K562 (cell line): ENCODE measurements at regions not wholly inside any gene's neighbourhood (a gene's known extent, or its start where the extent isn't known, plus 50 kb on each side); places are given as distances from the start of the nearest gene placed in this dataset.

Experiments used
- ATAC-seq: fragments of 200-7000 bp; cut with Tn5 transposase; 3 replicates; pipeline ENCODE4 v1.9.1; 2020; ENCODE audit warnings: moderate library complexity
- BruUV-seq: library from RNA; stranded (reverse); fragments of 400-500 nt; replicated peaks from 2 replicates; lab custom pipeline; 2021; lab: Mats Ljungman, UMichigan
- CTCF ChIA-PET: fragments of 300-600 bp; formaldehyde crosslinking; extraction: SDS; loops from one replicate; lab custom pipeline; 2021; ENCODE audit warnings: low intra/inter-chr PET ratio; lab: Yijun Ruan, JAX
- POLR2A ChIA-PET: fragments of 300-600, 350-650 bp; sonication (Branson Sonifier 250); formaldehyde crosslinking; extraction: SDS; loops from one replicate; lab custom pipeline; 2021; ENCODE audit warnings: antibody characterized with exemption, inconsistent platforms; lab: Yijun Ruan, JAX
- DNase-seq, 4 experiments: peaks; one replicate each; pipeline versions ENCODE4 v3.0.0 to v3.0.0-alpha.2; 2011 to 2018; ENCODE audit warnings: low spot score in 3 of 4, mixed read lengths in 3 of 4; ENCODE audit errors: extremely low read depth in 1 of 4
- FAIRE-seq: peaks from 2 replicates; lab custom pipeline; 2011; peaks lifted over from hg19 to GRCh38; lab: Jason Lieb, UNC
- H2AFZ ChIP-seq: 2 replicates; pipeline ENCODE4 v1.6.0; 2011; ENCODE audit warnings: low read depth, low read length, control low read depth, inconsistent platforms
- H3K27ac ChIP-seq: fragments of 200-600 bp; 3 replicates; pipeline ENCODE4 v1.8.0; 2011; ENCODE audit warnings: low read depth, mild to moderate bottlenecking, control low read depth, inconsistent platforms, low read length, moderate library complexity, mixed read lengths; ENCODE audit errors: extremely low read depth
- H3K27me3 ChIP-seq, 2 experiments: fragments of 300-600 bp in 1 of 2; 2 replicates in 1 of 2; 3 replicates in 1 of 2; pipeline versions ENCODE4 v1.6.0 to v1.8.0; 2011; ENCODE audit warnings: inconsistent platforms in 2 of 2, low read length in 2 of 2, mild to moderate bottlenecking in 1 of 2, mixed read lengths in 1 of 2, moderate library complexity in 1 of 2; ENCODE audit not compliant: control insufficient read depth in 2 of 2, insufficient read depth in 2 of 2
- H3K36me3 ChIP-seq: fragments of 300-600 bp; 3 replicates; pipeline ENCODE4 v1.8.0; 2011; ENCODE audit warnings: mild to moderate bottlenecking, low read length, inconsistent platforms; ENCODE audit not compliant: control insufficient read depth, insufficient read depth
- H3K4me1 ChIP-seq, 2 experiments: fragments of 200-600 bp in 1 of 2; replicated peaks in 1 of 2; 2 replicates in 1 of 2; 3 replicates in 1 of 2; pipeline versions ENCODE4 v1.5.1 to v1.8.0; 2011; ENCODE audit warnings: inconsistent platforms in 2 of 2, low read length in 2 of 2, mild to moderate bottlenecking in 1 of 2, mixed read lengths in 1 of 2, moderate library complexity in 1 of 2; ENCODE audit not compliant: control insufficient read depth in 2 of 2, insufficient read depth in 2 of 2
- H3K4me2 ChIP-seq: 2 replicates; pipeline ENCODE4 v1.6.1; 2011; ENCODE audit warnings: low read length, control low read depth, inconsistent platforms, mixed read lengths; ENCODE audit not compliant: insufficient read depth
- H3K4me3 ChIP-seq: fragments of 200-600 bp; sonication (generic), shearing (Covaris generic); 2 replicates; pipeline ENCODE4 v1.5.1; 2016; ENCODE audit warnings: control low read depth, inconsistent platforms
- H3K79me2 ChIP-seq: fragments of 200-600 bp; 3 replicates; pipeline ENCODE4 v1.8.0; 2011; ENCODE audit warnings: low read length, inconsistent platforms; ENCODE audit not compliant: control insufficient read depth, insufficient read depth
- H3K9ac ChIP-seq, 2 experiments: 2 replicates each; pipeline versions ENCODE4 v1.6.0 to v1.6.1; 2011; ENCODE audit warnings: low read depth in 2 of 2, low read length in 2 of 2, control low read depth in 1 of 2, inconsistent platforms in 1 of 2, mild to moderate bottlenecking in 1 of 2, mixed read lengths in 1 of 2; ENCODE audit not compliant: insufficient read depth in 1 of 2
- H3K9me1 ChIP-seq: one replicate; pipeline ENCODE4 v1.6.0; 2011; ENCODE audit warnings: inconsistent platforms, mild to moderate bottlenecking, low read length, moderate library complexity; ENCODE audit not compliant: control insufficient read depth, insufficient read depth
- H3K9me3 ChIP-seq: replicated peaks from 2 replicates; pipeline ENCODE4 v1.5.1; 2011; ENCODE audit warnings: low read depth, low read length, inconsistent platforms; ENCODE audit not compliant: control insufficient read depth, insufficient read depth
- H4K20me1 ChIP-seq: replicated peaks from 2 replicates; pipeline ENCODE4 v1.6.1; 2011; ENCODE audit warnings: low read length, inconsistent platforms, mixed read lengths; ENCODE audit not compliant: control insufficient read depth, insufficient read depth
- HNRNPH1 ChIP-seq: fragments of 200-400 bp; formaldehyde crosslinking; optimal IDR thresholded peaks from 2 replicates; pipeline ENCODE3; 2017; ENCODE audit warnings: low read depth, mild to moderate bottlenecking, low read length, moderate library complexity
- JUN ChIP-seq, 2 experiments: sonication (generic) in 1 of 2; formaldehyde crosslinking in 1 of 2; IDR thresholded peaks; 2 replicates each; pipeline versions ENCODE4 v1.6.1 to v1.8.0; 2012 to 2022; ENCODE audit warnings: borderline replicate concordance in 2 of 2, mild to moderate bottlenecking in 2 of 2, improper control_type of control experiment in 1 of 2, low read depth in 1 of 2, low read length in 1 of 2, missing genetic modification reagents in 1 of 2
- RBM39 ChIP-seq: fragments of 200-400 bp; formaldehyde crosslinking; optimal IDR thresholded peaks from 2 replicates; pipeline ENCODE3; 2018; ENCODE audit warnings: low read depth, low read length
- RHOXF2B ChIP-seq: fragments of 250-450 bp; sonication (Bioruptor Pico); conservative IDR thresholded peaks from 2 replicates; pipeline ENCODE4 v1.5.1; 2021
- ZNF507 ChIP-seq: conservative IDR thresholded peaks from 2 replicates; pipeline ENCODE4 v1.6.1; 2017; ENCODE audit warnings: missing genetic modification characterization, missing compliant biosample characterization
- WGBS: fragments of 100-300 bp; shearing (Covaris generic); methylation state at CpG from one replicate; pipeline ENCODE4 v1.1.6; 2016; ENCODE audit warnings: low coverage, mixed read lengths; ENCODE audit not compliant: insufficient coverage; ENCODE audit errors: missing lambda C conversion rate; 5-methylcytosine and 5-hydroxymethylcytosine counted together
- in situ Hi-C: fragments of 300-500 bp; cut with MboI; formaldehyde crosslinking; loops from 4 replicates; pipeline ENCODE4 v1.15.0; 2018; ENCODE audit warnings: inconsistent platforms, mixed read lengths
- intact Hi-C: fragments of 100-400 bp; cut with micrococcal nuclease; formaldehyde crosslinking; loops from 2 replicates; pipeline ENCODE4 v1.14.2; 2022
- TF ChIP-seq, protein P1 (sequence below): fragments of 250-450 bp; sonication (Bioruptor Pico); IDR thresholded peaks from 2 replicates; pipeline ENCODE4 v1.5.0; 2021; ENCODE audit warnings: mild to moderate bottlenecking, moderate library complexity
- TF ChIP-seq, protein P2 (sequence below): fragments of 450-650 bp; IDR thresholded peaks from 2 replicates; pipeline ENCODE4 v1.6.1; 2016; ENCODE audit warnings: mild to moderate bottlenecking, moderate library complexity

DNA sequence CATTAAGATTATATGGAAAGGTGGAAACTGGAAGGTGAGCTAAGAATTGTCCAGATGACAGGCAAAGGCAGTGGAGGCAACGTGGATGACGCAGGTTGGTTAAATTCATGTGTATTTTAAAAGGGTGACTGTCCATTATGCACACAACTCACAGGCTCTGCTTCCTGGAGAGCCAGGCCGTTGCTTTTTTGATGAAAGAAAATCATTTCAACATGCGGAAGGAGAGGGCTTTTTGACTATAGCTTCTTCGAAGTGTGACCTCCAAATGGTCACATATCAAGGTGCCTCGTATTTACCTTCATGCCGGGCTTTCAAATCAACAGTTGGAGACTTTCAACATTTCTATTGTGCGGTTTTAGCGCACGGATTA lies 126.7 kb downstream of the MYCN start:
- peaks cover 0 to 9% of the 10 kb centered on the region in 2 experiments; a peak in 2 of 5 replicates for H3K27me3 ChIP-seq
- intact Hi-C loops = no loop called here
- no peaks in the 10 kb centered on the region for H4K20me1 ChIP-seq
- FAIRE-seq (no peak), DNase-seq (no peak), ATAC-seq (no peak)
- 0% methylated on average over 10 of the region's 10 CpGs for WGBS
- in situ Hi-C loops = no loop called here
- no peaks in the 10 kb centered on the region for H3K9me3 ChIP-seq
- no peak overlapping the region for H2AFZ ChIP-seq
- no peak overlapping the region for H3K4me3 ChIP-seq
- no TSS peak for BruUV-seq
- no peak overlapping the region for H3K27ac ChIP-seq
- no peaks in the 10 kb centered on the region for H3K4me1 ChIP-seq
- H3K36me3 ChIP-seq = no peaks in the 10 kb centered on the region
- H3K9ac ChIP-seq = no peak overlapping the region
- no peaks in the 10 kb centered on the region for H3K79me2 ChIP-seq
- H3K4me2 ChIP-seq = no peak overlapping the region
- ChIA-PET CTCF (no interaction called here), POLR2A (interaction anchor here (0.6 kb wide), 1 partner anchor 9 kb away, joined by 3 read pairs; no protein-coding TSS in a partner anchor)
- H3K9me1 ChIP-seq = no peaks in the 10 kb centered on the region
- TF ChIP-seq, protein P1, sequence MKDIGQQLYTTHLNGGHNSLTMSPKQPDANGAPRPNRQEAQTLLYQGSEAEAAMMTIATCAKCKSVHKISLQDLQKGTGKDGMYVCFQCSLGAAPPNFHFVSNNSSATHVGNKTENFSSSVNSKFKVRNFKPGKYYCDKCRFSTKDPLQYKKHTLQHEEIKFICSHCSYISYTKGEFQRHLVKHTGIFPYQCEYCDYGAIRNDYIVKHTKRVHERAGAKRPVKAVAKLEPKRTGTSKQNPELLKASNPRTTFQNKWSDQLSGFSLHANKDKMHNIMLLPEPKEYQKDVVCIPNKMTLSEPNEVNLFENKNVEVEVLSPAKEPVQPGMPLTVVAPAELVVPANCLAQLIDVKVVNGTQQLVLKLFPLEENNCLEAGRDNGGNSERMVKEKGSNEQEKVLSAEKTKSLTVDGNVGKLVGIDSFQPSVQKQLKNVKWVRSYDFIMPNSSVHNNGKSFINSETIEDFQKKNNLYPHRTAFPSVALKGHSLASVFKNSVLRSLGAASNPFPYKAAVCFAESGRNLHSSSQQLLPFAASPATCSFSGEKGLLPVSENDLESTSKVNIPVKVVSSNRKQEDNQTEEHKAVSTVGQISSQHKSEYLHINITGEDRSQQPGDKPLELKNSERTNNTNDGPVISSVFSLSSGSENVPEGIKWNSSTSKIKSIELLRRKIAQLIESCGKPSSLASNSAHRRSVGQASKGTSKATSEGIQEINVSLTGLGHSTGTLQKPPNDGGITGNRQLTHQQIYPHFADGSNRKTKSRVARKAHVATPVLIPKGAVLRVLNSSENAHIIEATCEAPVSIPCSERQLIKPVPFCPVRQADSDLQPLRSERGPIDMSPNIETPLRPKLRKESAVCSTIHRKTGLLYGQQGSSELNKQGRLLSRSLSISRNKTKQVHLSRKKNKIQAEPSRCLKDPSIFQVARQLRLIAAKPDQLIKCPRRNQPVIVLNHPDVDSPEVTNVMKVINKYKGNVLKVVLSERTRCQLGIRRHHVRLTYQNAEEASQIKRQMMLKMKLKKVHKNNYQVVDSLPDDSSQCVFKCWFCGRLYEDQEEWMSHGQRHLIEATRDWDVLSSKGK (CRISPR knock-in tag) = no peak
- no peak for TF ChIP-seq JUN (IDR thresholded peaks at IDR 0.05; ENCODE audit: borderline replicate concordance, low read depth, low read length)
- no peak for TF ChIP-seq JUN (CRISPR knock-in tag; IDR thresholded peaks at IDR 0.05; ENCODE audit: borderline replicate concordance)
- TF ChIP-seq HNRNPH1 = no peak
- no peak for TF ChIP-seq RBM39
- no peak for TF ChIP-seq RHOXF2B (CRISPR knock-in tag)
- no peak for TF ChIP-seq ZNF507
- TF ChIP-seq, protein P2, sequence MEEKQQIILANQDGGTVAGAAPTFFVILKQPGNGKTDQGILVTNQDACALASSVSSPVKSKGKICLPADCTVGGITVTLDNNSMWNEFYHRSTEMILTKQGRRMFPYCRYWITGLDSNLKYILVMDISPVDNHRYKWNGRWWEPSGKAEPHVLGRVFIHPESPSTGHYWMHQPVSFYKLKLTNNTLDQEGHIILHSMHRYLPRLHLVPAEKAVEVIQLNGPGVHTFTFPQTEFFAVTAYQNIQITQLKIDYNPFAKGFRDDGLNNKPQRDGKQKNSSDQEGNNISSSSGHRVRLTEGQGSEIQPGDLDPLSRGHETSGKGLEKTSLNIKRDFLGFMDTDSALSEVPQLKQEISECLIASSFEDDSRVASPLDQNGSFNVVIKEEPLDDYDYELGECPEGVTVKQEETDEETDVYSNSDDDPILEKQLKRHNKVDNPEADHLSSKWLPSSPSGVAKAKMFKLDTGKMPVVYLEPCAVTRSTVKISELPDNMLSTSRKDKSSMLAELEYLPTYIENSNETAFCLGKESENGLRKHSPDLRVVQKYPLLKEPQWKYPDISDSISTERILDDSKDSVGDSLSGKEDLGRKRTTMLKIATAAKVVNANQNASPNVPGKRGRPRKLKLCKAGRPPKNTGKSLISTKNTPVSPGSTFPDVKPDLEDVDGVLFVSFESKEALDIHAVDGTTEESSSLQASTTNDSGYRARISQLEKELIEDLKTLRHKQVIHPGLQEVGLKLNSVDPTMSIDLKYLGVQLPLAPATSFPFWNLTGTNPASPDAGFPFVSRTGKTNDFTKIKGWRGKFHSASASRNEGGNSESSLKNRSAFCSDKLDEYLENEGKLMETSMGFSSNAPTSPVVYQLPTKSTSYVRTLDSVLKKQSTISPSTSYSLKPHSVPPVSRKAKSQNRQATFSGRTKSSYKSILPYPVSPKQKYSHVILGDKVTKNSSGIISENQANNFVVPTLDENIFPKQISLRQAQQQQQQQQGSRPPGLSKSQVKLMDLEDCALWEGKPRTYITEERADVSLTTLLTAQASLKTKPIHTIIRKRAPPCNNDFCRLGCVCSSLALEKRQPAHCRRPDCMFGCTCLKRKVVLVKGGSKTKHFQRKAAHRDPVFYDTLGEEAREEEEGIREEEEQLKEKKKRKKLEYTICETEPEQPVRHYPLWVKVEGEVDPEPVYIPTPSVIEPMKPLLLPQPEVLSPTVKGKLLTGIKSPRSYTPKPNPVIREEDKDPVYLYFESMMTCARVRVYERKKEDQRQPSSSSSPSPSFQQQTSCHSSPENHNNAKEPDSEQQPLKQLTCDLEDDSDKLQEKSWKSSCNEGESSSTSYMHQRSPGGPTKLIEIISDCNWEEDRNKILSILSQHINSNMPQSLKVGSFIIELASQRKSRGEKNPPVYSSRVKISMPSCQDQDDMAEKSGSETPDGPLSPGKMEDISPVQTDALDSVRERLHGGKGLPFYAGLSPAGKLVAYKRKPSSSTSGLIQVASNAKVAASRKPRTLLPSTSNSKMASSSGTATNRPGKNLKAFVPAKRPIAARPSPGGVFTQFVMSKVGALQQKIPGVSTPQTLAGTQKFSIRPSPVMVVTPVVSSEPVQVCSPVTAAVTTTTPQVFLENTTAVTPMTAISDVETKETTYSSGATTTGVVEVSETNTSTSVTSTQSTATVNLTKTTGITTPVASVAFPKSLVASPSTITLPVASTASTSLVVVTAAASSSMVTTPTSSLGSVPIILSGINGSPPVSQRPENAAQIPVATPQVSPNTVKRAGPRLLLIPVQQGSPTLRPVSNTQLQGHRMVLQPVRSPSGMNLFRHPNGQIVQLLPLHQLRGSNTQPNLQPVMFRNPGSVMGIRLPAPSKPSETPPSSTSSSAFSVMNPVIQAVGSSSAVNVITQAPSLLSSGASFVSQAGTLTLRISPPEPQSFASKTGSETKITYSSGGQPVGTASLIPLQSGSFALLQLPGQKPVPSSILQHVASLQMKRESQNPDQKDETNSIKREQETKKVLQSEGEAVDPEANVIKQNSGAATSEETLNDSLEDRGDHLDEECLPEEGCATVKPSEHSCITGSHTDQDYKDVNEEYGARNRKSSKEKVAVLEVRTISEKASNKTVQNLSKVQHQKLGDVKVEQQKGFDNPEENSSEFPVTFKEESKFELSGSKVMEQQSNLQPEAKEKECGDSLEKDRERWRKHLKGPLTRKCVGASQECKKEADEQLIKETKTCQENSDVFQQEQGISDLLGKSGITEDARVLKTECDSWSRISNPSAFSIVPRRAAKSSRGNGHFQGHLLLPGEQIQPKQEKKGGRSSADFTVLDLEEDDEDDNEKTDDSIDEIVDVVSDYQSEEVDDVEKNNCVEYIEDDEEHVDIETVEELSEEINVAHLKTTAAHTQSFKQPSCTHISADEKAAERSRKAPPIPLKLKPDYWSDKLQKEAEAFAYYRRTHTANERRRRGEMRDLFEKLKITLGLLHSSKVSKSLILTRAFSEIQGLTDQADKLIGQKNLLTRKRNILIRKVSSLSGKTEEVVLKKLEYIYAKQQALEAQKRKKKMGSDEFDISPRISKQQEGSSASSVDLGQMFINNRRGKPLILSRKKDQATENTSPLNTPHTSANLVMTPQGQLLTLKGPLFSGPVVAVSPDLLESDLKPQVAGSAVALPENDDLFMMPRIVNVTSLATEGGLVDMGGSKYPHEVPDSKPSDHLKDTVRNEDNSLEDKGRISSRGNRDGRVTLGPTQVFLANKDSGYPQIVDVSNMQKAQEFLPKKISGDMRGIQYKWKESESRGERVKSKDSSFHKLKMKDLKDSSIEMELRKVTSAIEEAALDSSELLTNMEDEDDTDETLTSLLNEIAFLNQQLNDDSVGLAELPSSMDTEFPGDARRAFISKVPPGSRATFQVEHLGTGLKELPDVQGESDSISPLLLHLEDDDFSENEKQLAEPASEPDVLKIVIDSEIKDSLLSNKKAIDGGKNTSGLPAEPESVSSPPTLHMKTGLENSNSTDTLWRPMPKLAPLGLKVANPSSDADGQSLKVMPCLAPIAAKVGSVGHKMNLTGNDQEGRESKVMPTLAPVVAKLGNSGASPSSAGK = no peak
